Cerebellar cortex (tissue), 1 donor: ENCODE measurements at regions not wholly inside any gene's neighbourhood (a gene's known extent, or its start where the extent isn't known, plus 50 kb on each side); places are given as distances from the start of the nearest gene placed in this dataset.

Experiments
- DNase-seq: peaks from one replicate; pipeline ENCODE4 v3.0.0-alpha.2; 2015; ENCODE audit warnings: low spot score

DNA sequence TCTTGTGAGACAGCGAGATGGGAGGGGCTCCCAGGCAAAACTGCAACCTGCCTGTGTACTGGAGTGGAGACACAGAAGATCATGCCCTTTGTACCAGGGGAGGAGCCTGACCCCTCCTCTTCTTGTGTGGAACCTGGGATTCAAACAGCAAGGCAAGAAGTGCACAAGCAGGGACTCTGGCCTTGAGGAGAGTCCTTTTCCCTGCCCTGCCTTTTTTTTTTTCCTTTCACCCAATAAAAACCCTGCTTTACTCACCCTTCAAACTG, 251.8 kb upstream of the OPRM1 start:
- no peak for DNase-seq

DNA sequence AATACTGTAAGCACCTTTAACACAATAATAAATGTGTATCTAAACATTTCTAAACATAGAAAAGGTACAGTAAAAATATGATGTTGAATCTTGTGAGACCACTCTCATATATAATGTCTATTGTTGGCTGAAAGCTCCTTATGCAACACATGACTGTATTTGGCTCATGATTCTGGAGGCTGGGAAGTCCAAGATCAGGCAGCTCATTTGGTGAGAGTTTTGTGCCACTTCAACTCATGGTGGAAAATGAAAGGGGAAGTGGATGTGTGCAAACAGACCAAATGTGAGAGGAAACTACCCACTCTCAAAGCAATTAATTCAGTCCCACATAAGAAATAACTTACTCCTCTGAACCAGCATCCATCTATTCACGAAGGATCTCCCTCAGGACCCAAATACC, 257.7 kb upstream of the OPRM1 start:
- no peak for DNase-seq

DNA sequence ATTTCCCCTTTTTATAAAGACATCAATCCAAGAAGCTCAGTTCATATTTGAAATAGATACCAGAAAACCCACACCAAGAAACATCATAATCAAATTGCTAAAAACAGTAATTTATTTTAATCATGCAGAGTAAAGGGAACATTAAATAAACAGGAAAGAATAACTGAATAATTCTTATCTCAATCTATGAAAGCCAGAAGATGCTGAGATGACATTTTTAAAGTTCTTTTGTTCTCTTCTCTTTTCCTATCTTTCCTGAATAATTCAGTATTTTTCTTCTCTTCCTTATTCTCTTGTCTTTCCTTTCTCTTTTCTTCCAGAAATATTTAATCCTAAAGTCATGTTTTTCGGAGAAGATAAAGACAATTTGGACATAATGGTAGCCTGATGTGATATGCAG, 259.0 kb upstream of the OPRM1 start:
- DNase-seq, result no peak

DNA sequence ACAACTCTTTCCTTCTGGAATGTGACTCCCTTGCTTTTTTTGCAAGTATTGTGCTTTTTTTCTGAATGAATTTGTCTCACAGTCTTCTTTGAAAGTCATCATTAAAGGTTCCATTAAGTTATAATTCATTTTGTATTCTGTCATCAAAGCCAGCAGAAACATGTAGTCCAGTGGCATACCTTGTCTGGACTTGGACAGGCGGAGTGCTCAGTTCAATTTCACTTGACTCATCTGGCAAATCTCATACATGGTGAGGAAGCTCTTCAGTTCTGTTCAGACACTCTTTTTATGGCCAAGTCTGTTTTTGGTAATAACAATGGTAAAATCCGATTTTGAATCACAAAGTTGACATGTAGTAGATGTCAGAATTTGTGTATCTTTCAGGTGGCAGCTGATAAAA, 260.8 kb upstream of the OPRM1 start:
- DNase-seq, result no peak

DNA sequence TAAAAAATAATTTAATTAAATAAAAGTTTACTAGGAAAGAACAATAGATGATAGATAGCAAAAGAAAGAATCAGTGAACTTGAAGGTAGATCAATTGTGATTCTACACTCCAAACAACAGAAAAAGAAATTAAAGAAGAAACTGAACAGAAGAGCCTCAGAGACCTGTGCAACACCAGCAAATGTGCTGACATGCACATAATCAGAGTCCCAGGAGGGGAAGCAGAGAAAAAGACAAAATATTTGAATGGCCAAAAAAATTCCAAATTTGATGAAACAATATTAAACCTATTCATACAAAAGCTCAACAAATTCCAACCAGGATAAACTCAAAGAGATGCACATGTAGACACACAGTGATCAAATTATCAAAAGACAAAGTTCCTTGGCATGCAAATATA, 267.5 kb upstream of the OPRM1 start:
- no peak for DNase-seq

DNA sequence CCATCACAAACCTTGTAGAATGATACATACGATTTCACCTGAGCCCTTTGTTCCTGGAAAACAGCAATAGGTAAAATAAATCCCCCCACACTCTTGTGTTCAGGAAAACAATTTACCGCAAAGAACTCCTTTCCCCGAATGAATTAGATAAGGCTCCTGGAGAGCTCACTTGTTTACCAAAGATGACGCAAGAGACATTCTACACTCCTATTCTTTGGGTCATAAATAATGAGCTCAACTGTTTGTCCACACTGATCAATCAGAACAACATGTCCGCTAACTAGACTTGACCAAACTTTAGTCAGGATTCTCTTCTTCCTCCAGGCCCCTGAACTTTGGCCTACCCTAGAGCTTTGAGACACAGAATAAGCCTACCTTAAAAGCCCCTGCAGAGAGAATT, 271.9 kb upstream of the OPRM1 start:
- no peak for DNase-seq

DNA sequence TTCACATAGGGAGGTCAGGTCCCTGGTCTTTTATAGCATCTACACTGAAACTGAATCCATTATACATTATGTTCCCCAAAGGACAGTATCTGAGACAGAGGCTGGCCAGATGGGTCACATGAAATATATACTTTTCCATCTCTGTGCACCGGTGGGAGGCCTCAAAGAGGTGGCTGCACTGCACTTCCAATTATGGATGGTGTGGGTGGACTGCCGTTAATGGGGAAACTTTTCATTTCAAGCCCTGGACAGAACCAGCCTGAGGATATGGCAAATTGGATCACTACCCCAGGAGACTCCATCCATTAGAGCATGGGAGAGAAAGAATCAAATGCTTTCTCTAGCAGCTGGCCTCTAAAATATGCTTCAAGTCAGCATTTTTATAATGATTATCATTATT, 280.5 kb upstream of the OPRM1 start:
- DNase-seq, result no peak

DNA sequence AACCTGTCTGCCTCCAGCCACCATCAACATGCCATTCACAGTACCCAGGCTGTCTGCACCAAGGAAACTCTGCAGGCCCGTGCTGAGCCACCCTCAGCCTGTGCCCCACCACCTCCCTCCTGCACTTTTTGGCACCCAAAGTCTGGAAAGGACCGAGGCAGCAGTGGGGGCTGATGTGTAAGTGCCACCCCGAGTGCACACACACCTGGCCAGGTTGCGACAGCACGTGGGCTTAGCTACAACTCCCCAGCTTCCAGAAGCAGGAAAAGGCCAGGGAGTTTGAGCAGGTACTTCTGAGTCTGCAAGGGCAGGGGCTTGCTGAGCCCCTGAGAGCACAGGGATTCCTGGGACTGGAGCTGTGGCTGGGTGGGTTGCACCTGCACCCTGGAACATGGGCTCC, 303.3 kb upstream of the OPRM1 start:
- DNase-seq, result no peak

DNA sequence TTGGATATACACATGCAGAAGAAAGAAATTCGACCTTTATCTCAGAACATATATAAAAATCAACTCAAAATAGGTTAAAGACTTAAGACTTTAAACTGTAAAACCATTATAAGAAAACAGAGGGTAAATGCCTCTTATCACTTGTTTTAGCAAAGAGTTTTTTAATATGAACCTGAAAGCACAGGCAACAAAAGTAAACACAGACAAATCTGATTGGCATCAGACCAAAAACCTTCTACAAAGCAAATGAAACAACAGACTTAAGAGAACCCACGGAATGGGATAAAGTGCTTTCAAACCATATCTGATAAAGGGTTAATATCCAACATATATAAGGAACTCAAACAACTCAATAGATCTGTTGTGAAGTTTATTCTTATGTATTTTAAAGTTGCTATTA, 309.9 kb upstream of the OPRM1 start:
- DNase-seq, result no peak

DNA sequence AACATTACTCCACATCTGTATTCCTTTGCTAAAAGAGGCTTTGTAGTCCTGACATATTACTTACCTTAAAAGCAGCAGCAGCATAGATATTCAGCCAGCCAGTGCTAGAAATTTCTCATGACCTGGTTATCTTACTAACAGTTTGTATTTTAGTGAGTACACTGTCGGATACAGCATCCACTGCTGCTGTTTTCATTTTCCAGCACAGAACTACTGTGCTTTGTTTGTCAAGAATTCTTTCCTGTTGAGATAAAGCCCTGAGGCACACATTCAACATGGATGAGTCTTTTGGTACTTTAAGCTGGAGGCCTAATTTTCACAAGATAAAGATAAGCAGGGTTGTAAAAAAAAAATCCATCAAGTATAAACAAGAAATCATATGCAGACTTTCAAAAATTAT, 311.2 kb upstream of the OPRM1 start:
- no peak for DNase-seq

DNA sequence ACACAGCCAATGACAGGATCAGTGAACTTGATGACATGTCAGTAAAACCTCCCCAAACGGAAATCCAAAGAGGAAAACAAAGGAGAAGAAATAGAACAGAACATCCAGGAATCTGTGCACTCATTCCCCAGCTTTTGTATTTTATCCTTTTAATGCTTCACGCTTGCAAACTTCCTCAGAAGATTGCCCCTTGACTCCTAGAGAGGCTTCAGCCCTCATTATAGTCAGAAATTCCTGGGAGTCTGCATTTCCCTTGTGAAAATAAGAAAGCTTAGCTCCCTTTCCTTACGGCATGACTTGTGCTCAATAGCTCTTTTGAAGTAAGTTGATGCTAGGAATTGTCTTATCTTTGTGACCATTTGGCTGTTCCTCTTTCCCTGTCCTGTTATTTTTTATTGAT, 313.6 kb upstream of the OPRM1 start:
- DNase-seq, result no peak

DNA sequence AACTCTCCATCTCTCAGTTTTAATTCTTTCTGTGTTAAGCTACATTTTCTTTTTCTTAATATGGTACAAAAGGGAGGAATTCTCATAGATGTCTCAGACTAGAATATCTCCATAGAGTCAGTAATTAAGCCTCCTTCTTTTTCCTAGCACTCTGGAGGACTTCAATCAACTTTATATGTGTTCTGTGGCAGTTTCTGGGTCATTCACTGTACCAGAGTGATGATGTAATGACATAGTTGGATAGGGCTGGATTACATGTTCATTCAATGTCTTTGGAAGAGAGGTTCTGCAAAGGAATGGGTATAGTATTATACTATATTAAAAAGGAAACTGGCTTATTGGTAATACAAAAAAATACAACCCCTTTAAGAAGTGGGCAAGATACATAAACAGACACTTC, 318.3 kb upstream of the OPRM1 start:
- no peak for DNase-seq

DNA sequence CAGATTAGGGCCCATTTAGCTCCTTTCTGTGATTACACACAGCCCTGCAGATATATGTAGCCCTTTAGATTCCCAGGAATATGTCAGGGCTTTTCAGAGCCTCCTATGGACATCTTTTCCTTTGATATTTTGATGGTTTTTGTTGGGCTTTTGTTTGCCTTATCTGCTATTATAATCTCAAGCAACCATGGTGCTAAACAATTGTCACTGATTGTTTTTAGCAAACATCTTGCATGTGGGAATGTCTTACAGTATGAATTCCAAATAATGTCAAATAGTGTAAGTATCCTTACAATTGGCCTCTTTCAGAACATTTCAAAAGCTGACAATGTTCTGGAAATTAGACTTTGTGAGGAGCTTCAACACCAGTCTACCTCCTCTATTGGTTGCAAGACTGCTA, 333.6 kb upstream of the OPRM1 start:
- no peak for DNase-seq

DNA sequence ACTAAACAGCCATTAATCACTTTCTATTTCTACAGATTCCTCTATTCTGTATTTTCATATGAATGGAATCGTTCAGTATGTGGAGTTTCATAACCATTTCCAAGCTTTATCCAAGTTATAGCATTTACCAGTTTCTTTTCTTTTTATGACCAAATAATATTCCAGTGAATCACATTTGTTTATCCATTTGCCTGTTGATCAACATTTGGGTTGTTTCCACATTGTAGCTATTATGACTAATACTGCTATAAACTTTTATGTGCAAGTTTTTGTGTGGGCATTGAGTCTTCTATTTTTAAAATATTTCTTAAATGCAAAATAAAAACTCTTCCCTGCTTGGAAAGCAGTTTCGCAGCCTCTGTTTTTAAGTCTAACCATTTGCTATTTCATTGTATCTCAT, 336.4 kb upstream of the OPRM1 start:
- DNase-seq, result no peak

DNA sequence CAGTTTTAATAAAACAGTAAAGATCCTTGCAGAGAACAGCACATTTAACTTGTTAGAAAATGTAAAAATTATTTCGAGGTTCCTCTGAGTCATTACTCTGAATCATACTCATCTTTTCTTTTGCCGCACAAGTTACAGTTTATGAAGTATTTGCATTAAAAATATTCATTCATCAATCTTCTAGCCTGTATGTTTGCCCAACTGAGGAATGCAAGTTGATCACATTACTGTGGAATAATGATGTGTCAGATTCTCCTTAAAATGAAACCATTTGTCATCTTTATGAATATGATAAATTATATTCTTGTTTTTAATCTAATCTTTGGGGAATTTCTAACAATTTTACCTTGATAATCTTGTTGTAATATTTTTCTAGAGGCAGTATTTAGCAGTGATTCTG, 340.4 kb upstream of the OPRM1 start:
- DNase-seq, result no peak

DNA sequence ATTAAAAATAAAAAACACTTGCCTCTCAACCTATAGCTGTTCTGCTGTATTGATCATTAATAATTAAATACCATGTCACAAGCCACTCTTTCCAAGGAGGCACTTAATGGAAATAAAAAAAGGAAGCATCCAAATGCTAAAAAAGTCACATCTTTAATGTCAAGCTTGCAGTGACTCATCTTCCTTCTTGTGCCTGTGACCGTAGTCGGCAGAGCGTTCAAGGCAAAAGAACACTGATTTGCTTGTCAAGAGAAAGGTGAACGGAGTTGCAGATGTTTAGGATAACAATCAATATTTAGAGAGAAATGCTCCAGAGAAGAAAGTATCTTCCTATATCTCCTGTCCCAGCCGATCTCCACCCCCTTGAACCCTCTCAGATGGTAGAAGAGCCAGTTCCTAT, 341.0 kb upstream of the OPRM1 start:
- no peak for DNase-seq

DNA sequence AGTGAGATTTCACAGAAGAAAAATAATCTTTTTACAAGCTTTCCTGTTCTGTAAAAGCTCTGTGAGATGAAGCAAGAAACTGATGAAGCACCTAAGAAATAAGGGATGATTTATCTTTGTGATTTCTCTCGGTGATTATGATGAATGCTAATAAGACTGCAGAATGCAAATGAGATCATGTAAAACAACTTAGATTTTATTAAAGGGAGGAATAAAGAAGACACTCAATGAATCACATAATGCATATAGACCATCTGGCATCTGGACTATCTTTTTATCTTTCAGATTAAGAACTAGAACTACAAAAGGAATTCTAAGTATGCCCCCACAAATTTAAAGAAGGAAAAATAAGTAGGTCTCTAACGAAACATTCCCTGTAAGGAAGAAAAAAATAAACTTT, 361.5 kb upstream of the OPRM1 start:
- DNase-seq, result no peak

DNA sequence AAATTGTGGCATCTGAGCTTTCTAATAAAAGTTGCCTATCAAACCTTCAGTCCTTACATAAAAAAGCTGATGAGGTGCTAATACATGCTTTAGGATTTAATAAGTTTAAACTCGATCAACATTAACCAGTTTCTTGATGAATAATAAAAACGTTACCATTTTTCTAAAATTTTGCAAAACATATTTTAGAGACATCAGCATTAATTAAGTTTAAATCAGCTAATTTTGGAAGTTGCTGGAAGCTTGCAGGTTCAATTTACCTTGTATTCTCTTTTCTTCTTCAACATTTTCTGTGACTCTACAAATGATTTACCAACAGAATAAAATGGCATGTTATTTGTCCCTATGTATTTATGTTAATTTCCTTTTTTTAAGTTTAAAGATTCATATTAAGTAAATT, 365.3 kb upstream of the OPRM1 start:
- DNase-seq, result no peak

DNA sequence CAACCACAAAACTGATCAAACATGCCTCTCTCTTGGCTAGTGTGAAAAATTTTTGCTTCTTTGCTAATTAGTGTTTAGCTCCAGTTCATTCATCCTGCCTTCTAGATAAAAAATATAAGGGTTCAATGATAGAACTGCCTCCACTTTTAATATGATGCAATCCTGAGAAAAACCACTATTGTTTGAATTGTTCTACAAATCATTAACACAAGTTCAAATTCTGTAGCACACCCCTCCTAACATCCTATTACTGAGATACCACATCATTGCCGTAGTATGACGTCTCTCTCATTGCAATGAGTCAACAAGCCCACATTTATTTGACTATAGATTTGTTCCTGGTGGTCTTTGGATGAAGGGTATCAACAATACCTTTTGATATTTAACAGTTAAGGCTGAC, 365.8 kb upstream of the OPRM1 start:
- DNase-seq, result no peak

DNA sequence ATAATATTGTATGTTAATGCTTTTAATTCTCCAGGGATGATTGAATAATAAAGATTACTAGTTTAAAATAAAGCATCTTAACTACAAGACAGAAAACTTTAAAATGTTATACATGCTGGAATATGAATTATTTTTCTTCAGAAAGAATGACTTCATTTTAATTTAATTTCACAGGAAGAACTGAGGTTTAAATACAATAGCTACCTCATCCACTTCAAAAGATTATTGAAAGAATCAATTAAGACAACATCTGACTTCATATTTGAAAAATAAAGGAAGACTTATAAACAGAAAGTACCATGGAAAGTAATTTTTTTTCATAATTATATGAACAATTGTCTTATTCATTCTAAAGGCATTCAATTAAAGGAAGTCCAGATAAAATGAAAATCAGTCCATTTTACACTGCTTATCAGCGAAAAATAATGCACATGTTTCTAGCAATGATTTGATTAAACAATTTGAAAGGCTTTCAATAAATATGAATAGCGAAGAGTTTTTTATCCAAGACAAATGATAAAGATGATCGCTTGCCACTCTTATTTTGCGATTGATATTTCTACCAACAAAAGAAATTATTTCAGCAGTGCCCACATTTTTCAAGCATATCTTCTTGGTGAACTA, 368.5 kb upstream of the OPRM1 start:
- no peak for DNase-seq

DNA sequence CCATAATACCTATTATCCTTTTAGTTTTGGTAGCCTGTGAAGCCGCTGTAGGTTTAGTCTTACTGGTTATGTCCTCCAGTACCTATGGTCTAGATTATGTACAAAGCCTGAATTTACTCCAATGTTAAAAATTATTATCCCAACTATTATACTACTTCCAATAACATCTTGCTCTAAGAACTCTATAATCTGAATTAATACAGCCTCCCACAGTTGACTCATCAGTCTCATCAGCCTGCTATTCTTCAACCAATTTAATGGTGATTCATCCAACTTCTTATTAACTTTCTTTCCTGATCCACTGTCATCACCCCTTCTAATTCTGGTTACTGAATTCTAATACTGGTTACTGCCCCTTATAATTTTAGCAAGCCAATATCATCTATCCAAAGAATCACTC, 370.3 kb upstream of the OPRM1 start:
- DNase-seq, result no peak

DNA sequence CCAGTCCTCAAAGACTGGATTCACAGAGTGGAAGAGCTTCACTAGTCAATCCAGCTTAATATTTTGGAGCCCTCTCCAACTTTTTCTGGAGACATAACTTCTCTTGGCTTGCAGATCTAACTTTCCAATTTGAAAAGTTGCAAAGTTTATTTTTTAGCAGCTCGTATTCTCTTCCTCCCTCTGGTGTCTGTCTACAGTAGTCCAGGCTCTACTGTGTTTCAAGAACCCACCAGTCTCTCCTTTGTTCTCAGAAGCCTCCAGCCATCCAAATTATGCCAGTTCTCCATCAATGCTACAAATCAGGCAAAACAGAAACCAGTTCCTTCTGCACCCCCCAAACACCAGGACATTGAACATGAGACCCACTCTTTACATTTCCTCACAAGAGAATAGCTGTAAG, 376.1 kb upstream of the OPRM1 start:
- no peak for DNase-seq

DNA sequence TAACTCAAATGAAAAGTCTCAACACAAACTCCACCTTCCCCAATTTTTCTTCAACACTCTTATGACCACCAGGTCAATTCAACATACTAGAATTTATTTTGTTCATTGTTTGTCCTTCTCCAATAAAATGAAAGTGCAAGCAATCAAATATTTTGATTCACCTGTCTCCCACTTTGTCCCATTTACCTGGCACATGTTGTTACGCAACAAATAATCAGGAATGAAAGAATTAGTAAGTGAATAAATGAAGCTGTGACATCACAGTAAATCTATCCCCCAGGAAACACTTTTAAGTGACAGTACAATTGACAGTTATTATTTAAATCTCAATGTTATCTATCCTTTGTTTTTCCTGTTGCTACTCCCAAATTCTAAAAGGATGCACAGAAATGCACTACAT, 393.7 kb upstream of the OPRM1 start:
- DNase-seq, result no peak

DNA sequence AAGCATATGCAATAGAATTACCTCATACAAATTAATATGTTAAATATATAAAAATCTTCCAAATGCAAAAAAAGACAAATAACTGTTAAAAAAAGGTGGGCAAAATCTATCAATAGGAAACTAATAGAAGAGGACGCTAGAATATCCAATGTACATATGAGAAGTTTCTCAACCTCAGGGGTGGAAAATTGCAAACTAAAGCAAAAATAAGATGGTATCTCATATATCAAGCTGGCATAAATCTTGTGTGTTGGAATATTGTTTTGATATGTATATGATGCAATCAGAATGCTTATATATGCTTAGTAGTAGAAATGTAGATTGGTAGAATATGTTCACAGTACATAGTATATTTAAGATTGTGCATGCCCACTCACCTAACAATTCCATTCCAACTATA, 395.0 kb upstream of the OPRM1 start:
- no peak for DNase-seq

DNA sequence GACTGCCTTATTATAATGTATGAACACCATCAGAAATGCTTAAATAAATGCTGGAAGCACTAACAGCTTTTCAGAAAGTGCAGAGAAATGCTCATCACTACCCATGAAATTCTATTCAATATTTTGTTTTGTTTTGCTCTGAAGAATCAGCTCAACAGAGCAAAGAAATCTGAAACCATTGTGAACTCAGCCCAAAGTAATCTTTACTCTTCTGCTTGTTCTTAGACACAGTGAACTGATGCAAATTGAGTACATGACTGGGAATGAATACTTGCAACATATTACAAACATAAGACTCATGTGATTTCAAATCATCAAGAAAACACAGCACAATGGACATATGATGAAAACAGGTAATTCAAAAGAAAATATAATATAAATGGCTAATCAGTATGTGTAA, 404.6 kb upstream of the OPRM1 start:
- no peak for DNase-seq
